CD1c-positive myeloid dendritic cell (primary cell): ENCODE measurements at regions not wholly inside any gene's neighbourhood (a gene's known extent, or its start where the extent isn't known, plus 50 kb on each side); places are given as distances from the start of the nearest gene placed in this dataset.

ENCODE experiments used
- DNase-seq: peaks from one replicate; pipeline ENCODE4 v3.0.0-alpha.2; 2016; ENCODE audit errors: extremely low spot score

- DNase-seq: peak; percentile 97
Observed at GRCh38 chr5:35319333-35320002, 89.2 kb upstream of the PRLR start.

DNA sequence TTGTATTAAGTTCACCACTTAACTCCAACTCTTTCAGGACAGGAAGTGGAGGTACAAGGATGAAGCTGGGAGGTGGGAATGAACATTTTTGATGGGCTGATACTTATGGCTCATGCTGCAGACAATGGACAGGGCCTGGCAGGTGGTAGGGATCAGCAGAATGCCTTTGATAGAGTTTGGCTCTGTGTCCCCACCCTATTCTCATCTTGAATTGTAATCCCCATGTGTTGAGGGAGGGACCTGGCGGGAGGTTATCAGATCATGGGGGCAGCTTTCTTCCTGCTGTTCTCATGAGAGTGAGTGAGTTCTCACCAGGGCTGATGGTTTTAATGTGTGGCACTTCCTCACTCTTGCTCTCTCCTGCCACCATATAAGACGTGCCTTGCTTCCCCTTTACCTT lies 87.3 kb upstream of the PRLR start:
- no peak for DNase-seq

GRCh38 chr5:35316611-35317274 lies 86.5 kb upstream of the PRLR start:
- no peak for DNase-seq

- peak; percentile 3 for DNase-seq
Observed at GRCh38 chr5:35313291-35313690, 83.0 kb upstream of the PRLR start.

DNA sequence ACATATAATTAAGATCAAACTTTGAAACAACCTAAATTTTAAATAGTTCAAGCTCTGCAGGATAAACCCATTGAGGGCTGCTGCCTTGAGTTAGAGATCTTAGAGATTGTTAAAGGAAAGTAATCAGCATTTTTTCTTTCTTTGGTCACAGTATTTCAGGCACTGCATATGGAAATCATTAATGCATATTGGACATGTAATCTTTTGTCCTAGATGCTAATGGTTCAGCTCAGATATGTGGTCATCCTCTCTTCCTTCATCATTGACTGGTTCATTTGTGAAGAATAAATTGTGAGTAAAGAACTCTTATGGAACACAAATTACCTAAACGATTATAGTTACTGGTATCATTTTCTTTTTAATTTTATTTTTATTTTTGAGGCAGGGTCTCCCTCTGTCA lies 82.0 kb upstream of the PRLR start:
- no peak for DNase-seq

- DNase-seq: no peak
Observed at GRCh38 chr5:35309365-35310130, 79.3 kb upstream of the PRLR start.

- DNase-seq: no peak
Observed at GRCh38 chr5:35308421-35308820, 78.1 kb upstream of the PRLR start.

DNA sequence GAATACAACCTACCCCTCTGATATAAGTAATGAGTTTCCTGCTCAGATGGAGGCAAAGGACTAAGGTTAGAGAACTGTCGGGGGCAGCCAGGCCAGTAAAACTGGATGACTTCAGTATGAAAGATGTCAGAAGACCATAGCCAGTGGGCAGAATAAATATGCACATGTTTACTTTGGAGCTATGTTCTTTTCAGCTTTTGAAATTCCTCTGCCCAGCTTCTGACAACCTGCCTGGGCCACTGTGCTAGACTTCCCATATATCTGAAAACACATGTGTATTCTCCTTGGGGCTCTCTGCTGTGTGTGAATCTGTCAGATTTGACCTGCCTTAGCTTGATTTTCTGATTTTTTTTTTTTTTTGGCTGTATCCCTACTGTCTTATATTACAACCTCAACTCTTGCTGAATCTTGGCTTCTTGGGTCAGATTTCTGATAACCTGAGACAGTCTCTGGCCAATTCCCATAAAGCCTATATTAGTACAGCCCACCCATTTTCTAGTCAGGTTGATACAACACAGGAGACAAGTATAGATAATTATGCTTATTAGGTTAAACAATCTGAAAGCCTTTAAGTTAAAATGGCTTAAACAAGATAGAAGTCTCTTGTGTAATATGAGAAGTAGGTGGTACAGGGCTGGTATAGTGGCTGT lies 76.6 kb upstream of the PRLR start:
- no peak for DNase-seq

GRCh38 chr5:35305336-35306020 lies 75.2 kb upstream of the PRLR start:
- DNase-seq: no peak

DNA sequence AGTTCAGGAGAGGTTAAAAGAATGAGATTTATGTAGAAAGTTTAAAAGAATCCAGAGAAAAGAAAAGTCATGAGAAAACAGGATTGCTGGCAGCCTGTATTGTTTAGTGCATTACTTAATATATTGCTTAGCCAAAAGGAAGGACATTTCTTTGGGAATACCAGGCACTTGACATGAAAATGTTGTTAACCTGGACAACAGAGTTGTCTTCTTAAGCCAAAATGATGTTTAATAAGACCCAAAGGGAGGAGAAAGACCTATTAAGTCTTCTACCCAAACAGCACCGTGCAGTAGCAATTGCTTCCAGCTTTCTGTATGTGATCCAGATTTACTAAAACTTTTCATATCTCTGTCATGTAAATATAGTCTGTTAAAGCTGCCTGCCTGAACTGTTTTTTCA lies 74.0 kb upstream of the PRLR start:
- DNase-seq: no peak

- no peak for DNase-seq
Observed at GRCh38 chr5:35303152-35303551, 72.9 kb upstream of the PRLR start.

GRCh38 chr5:35302544-35302943 lies 72.3 kb upstream of the PRLR start:
- DNase-seq: no peak

DNA sequence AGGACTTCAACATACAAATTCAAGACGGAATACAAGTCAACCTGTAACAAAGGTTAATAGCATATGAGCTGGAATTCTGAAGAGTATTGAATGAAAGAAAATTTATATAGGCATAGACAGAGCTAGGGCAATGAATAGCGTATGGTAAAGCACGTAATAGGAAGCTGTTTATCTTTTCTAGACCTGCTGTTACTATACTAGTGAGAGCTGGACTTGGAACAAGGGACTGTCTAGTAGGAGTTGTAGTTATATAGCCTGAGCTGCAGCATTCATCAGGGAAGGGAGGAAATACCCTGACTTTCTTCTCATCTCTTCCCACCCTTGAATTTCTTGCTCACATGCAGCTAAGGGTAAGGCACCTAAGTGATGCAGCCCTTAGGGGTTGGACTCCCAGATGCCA lies 67.5 kb upstream of the PRLR start:
- DNase-seq: no peak

- DNase-seq: no peak
Observed at GRCh38 chr5:35294976-35295375, 64.7 kb upstream of the PRLR start.

GRCh38 chr5:35294017-35294416 lies 63.7 kb upstream of the PRLR start:
- no peak for DNase-seq

DNA sequence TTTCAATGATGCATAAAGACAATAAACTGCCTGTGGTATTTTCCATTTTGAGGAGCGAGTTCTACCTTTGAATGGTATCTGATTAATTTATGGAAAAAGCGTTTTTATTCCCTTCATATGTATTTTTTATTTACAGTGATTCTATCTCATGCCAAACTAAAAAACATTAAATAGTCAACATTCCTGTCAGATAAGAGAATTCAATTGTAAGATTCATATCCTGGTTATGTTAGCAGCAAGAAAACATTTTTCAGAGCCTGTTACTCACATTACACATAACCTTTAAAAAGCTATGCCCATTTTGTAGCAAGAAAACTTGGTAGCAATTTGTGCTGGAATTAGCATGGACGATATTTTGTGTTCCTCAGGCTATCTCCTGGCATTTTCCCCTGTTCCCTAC lies 55.1 kb upstream of the PRLR start:
- no peak for DNase-seq

DNA sequence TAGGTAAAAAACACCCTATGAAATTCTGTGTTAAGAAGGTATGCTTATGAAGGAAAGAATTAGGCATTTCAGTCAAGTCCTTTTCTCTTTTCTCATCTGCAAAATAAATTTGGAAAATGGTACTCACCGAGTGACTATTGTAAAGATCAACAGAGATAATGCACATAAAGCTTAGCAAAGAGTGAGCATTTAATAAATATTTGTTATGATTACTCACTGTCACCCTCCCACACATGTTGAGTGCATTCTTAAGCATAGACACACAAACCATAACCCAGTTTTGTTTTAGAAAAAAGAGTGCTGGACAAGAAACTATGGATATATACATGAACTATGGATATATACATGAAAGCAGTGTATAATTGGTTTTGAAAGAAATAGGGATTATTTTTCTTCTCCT lies 54.7 kb upstream of the PRLR start:
- DNase-seq: no peak

DNA sequence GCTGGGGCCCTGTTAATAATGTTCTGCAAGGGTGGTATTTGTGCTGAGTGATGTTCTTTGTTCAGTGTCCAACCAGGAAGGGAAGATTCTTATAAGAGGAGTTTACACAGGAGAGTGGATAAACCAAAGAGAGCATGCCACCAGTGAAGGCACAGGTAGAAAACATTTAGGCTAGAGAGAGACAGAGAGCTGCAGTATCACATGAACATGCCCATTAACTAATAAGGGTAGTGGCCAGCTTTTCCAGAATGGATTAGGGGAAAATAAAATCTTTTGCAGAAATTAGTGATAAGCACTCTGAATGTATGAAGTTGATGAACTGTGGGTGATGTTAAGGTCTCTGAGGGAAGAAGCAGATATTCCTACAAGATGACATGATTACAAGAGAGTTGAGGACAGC lies 54.1 kb upstream of the PRLR start:
- no peak for DNase-seq

- no peak for DNase-seq
Observed at GRCh38 chr5:35282810-35283209, 52.5 kb upstream of the PRLR start.

- DNase-seq: no peak
Observed at GRCh38 chr5:35281613-35282012, 51.3 kb upstream of the PRLR start.
